Gastrocnemius medialis (tissue), 4 donors: ENCODE measurements at regions not wholly inside any gene's neighbourhood (a gene's known extent, or its start where the extent isn't known, plus 50 kb on each side); places are given as distances from the start of the nearest gene placed in this dataset.
"Not testable (repeated sequence)": the region's sequence is repeated elsewhere in the genome, so short reads cannot be mapped to it uniquely, and the experiment has no call there.

Experiments used
- CTCF ChIP-seq, 5 experiments: fragments of 450-650 bp in 3 of 5; fragments of 200-600 bp in 2 of 5; sonication (generic) in 2 of 5; IDR thresholded peaks in 4 of 5; conservative IDR thresholded peaks in 1 of 5; 1 replicate in 4 of 5; 2 replicates in 1 of 5; pipeline ENCODE4 v1.5.1; 2016 to 2019; ENCODE audit warnings: antibody characterized with exemption in 5 of 5, mild to moderate bottlenecking in 3 of 5, moderate library complexity in 3 of 5
- POLR2A ChIP-seq, 2 donors: fragments of 450-650 bp; IDR thresholded peaks; one replicate each; pipeline ENCODE4 v1.6.1; 2017; ENCODE audit warnings: antibody characterized with exemption in 2 of 2, mild to moderate bottlenecking in 2 of 2, moderate library complexity in 2 of 2

GRCh38 chr3:198147993-198148392 is 188.0 kb downstream of the LMLN start:
- not testable (repeated sequence) for TF ChIP-seq CTCF (IDR thresholded peaks at IDR 0.05 in 4 of 5, conservative IDR thresholded peaks at IDR 0.05 in 1 of 5); POLR2A (IDR thresholded peaks at IDR 0.05)
